Tibial artery (tissue), 4 donors: ENCODE measurements at regions not wholly inside any gene's neighbourhood (a gene's known extent, or its start where the extent isn't known, plus 50 kb on each side); places are given as distances from the start of the nearest gene placed in this dataset.

Source experiments
- DNase-seq, 2 donors: peaks; one replicate each; pipeline ENCODE4 v3.0.0-alpha.2; 2019
- H3K27ac ChIP-seq, 2 donors: fragments of 200-600 bp; sonication (generic) in 1 of 2; 1 replicate in 1 of 2; 2 replicates in 1 of 2; pipeline ENCODE4 v1.5.1; 2018 to 2019; ENCODE audit warnings: mild to moderate bottlenecking in 1 of 2
- H3K27me3 ChIP-seq, 2 donors: fragments of 200-600 bp; sonication (generic) in 1 of 2; one replicate each; pipeline versions ENCODE4 v1.5.1 to v1.6.0; 2016 to 2019
- H3K36me3 ChIP-seq, 3 donors: fragments of 200-600 bp; sonication (generic) in 2 of 3; one replicate each; pipeline ENCODE4 v1.5.1; 2016 to 2019; ENCODE audit warnings: mild to moderate bottlenecking in 2 of 3
- H3K4me1 ChIP-seq, 4 donors: fragments of 200-600 bp; sonication (generic) in 2 of 4; 1 replicate in 3 of 4; 2 replicates in 1 of 4; pipeline ENCODE4 v1.5.1; 2016 to 2019
- H3K4me3 ChIP-seq, 2 donors: fragments of 200-600 bp; sonication (generic) in 1 of 2; 1 replicate in 1 of 2; 2 replicates in 1 of 2; pipeline ENCODE4 v1.5.1; 2018 to 2019; ENCODE audit warnings: mild to moderate bottlenecking in 2 of 2
- H3K9me3 ChIP-seq, 3 donors: fragments of 200-600 bp; sonication (generic) in 1 of 3; one replicate each; pipeline ENCODE4 v1.5.1; 2016 to 2019
- CTCF ChIP-seq, 2 experiments: fragments of 200-600 bp in 1 of 2; fragments of 450-650 bp in 1 of 2; IDR thresholded peaks; one replicate each; pipeline ENCODE4 v1.5.1; 2017 to 2019; ENCODE audit warnings: antibody characterized with exemption in 2 of 2, mild to moderate bottlenecking in 1 of 2, moderate library complexity in 1 of 2
- intact Hi-C: fragments of 100-400 bp; cut with DNase I; formaldehyde crosslinking; loops from one replicate; pipeline ENCODE4 v1.15.0; 2023; ENCODE audit warnings: low total_unique reads

GRCh38 chr10:83075016-83075814, 1064.1 kb upstream of the GHITM start:
- no peak for DNase-seq
- Histone ChIP-seq H3K27me3 (no peaks in the 10 kb centered on the region), H3K9me3 (no peaks in the 10 kb centered on the region), H3K36me3 (no peaks in the 10 kb centered on the region), H3K4me1 (no peaks in the 10 kb centered on the region), H3K27ac (no peak overlapping the region), H3K4me3 (no peak overlapping the region)
- no peak for TF ChIP-seq CTCF (IDR thresholded peaks at IDR 0.05)
- intact Hi-C loops, result no loop called here

- Histone ChIP-seq H3K9me3 (no peaks in the 10 kb centered on the region), H3K36me3 (no peaks in the 10 kb centered on the region), H3K27ac (no peak overlapping the region), H3K27me3 (no peaks in the 10 kb centered on the region), H3K4me1 (no peaks in the 10 kb centered on the region), H3K4me3 (no peak overlapping the region)
- no peak for TF ChIP-seq CTCF (IDR thresholded peaks at IDR 0.05)
- no peak for DNase-seq
- intact Hi-C loops, result no loop called here
These were observed 1063.4 kb upstream of the GHITM start for GRCh38 chr10:83075815-83076355.

GRCh38 chr10:83076443-83076842, 1062.9 kb upstream of the GHITM start:
- H3K4me3 ChIP-seq, result no peak overlapping the region
- H3K36me3 ChIP-seq, result no peaks in the 10 kb centered on the region
- no peaks in the 10 kb centered on the region for H3K9me3 ChIP-seq
- no peaks in the 10 kb centered on the region for H3K27me3 ChIP-seq
- TF ChIP-seq CTCF (IDR thresholded peaks at IDR 0.05), result no peak
- H3K4me1 ChIP-seq, result no peaks in the 10 kb centered on the region
- H3K27ac ChIP-seq, result no peak overlapping the region
- intact Hi-C loops, result no loop called here
- DNase-seq, result no peak

GRCh38 chr10:83078160-83078559, 1061.1 kb upstream of the GHITM start:
- no peak overlapping the region for H3K27ac ChIP-seq
- no peak for TF ChIP-seq CTCF (IDR thresholded peaks at IDR 0.05)
- H3K27me3 ChIP-seq, result no peaks in the 10 kb centered on the region
- intact Hi-C loops, result no loop called here
- no peak overlapping the region for H3K4me3 ChIP-seq
- H3K36me3 ChIP-seq, result no peaks in the 10 kb centered on the region
- no peak for DNase-seq
- H3K4me1 ChIP-seq, result no peaks in the 10 kb centered on the region
- no peaks in the 10 kb centered on the region for H3K9me3 ChIP-seq

- no peaks in the 10 kb centered on the region for H3K36me3 ChIP-seq
- no peak for DNase-seq
These were observed 1060.7 kb upstream of the GHITM start for GRCh38 chr10:83078645-83079044.

More at GRCh38 chr10:83078645-83079044, 1060.7 kb upstream of the GHITM start:
- intact Hi-C loops, result no loop called here
- no peak overlapping the region for H3K27ac ChIP-seq
- no peaks in the 10 kb centered on the region for H3K9me3 ChIP-seq
- no peak for TF ChIP-seq CTCF (IDR thresholded peaks at IDR 0.05)
- H3K27me3 ChIP-seq, result no peaks in the 10 kb centered on the region
- H3K4me1 ChIP-seq, result no peaks in the 10 kb centered on the region
- H3K4me3 ChIP-seq, result no peak overlapping the region
